Vagina (tissue), 2 donors: ENCODE measurements at regions not wholly inside any gene's neighbourhood (a gene's known extent, or its start where the extent isn't known, plus 50 kb on each side); places are given as distances from the start of the nearest gene placed in this dataset.
"Not testable (repeated sequence)": the region's sequence is repeated elsewhere in the genome, so short reads cannot be mapped to it uniquely, and the experiment has no call there.

Source experiments
- DNase-seq, 2 donors: peaks; one replicate each; pipeline ENCODE4 v3.0.0-alpha.2; 2017; ENCODE audit errors: extremely low spot score in 2 of 2
- H3K27ac ChIP-seq: fragments of 200-600 bp; sonication (generic); one replicate; pipeline ENCODE4 v1.5.1; 2019
- H3K27me3 ChIP-seq: fragments of 200-600 bp; sonication (generic); one replicate; pipeline ENCODE4 v1.5.1; 2019
- H3K36me3 ChIP-seq, 2 donors: fragments of 200-600 bp; sonication (generic); one replicate each; pipeline ENCODE4 v1.5.1; 2017 to 2019
- H3K4me1 ChIP-seq: fragments of 200-600 bp; sonication (generic); one replicate; pipeline ENCODE4 v1.5.1; 2019
- H3K4me3 ChIP-seq, 2 donors: fragments of 200-600 bp; sonication (generic); 1 replicate in 1 of 2; 2 replicates in 1 of 2; pipeline ENCODE4 v1.5.1; 2016 to 2019
- H3K9me3 ChIP-seq: fragments of 200-600 bp; sonication (generic); one replicate; pipeline ENCODE4 v1.5.1; 2019
- CTCF ChIP-seq, 3 experiments: fragments of 450-650 bp in 2 of 3; fragments of 200-600 bp in 1 of 3; sonication (generic) in 1 of 3; IDR thresholded peaks; one replicate each; pipeline ENCODE4 v1.5.1; 2017 to 2019; ENCODE audit warnings: antibody characterized with exemption in 3 of 3, mild to moderate bottlenecking in 2 of 3, moderate library complexity in 2 of 3
- POLR2A ChIP-seq, 2 donors: fragments of 450-650 bp; IDR thresholded peaks; one replicate each; pipeline ENCODE4 v1.6.1; 2017; ENCODE audit warnings: antibody characterized with exemption in 2 of 2, mild to moderate bottlenecking in 2 of 2, moderate library complexity in 2 of 2
- POLR2AphosphoS5 ChIP-seq, 2 donors: sonication (generic); formaldehyde crosslinking; IDR thresholded peaks; one replicate each; pipeline ENCODE4 v1.9.0; 2017; ENCODE audit warnings: antibody characterized with exemption in 2 of 2, mild to moderate bottlenecking in 2 of 2, low read depth in 1 of 2; ENCODE audit not compliant: insufficient read depth in 1 of 2
- intact Hi-C: fragments of 100-400 bp; cut with DNase I; formaldehyde crosslinking; loops from one replicate; pipeline ENCODE4 v1.15.1; 2023

GRCh38 chr9:28502189-28502588, 928.9 kb upstream of the C9orf72 start:
- intact Hi-C loops, result no loop called here
- H3K27ac ChIP-seq, result no peak overlapping the region
- no peaks in the 10 kb centered on the region for H3K27me3 ChIP-seq
- DNase-seq, result no peak
- TF ChIP-seq POLR2AphosphoS5 (IDR thresholded peaks at IDR 0.05; ENCODE audit: insufficient read depth in 1 of 2, low read depth in 1 of 2), result no peak
- TF ChIP-seq CTCF (IDR thresholded peaks at IDR 0.05), result no peak
- no peak for TF ChIP-seq POLR2A (IDR thresholded peaks at IDR 0.05)
- H3K4me1 ChIP-seq, result no peaks in the 10 kb centered on the region
- no peak overlapping the region for H3K4me3 ChIP-seq
- no peaks in the 10 kb centered on the region for H3K9me3 ChIP-seq
- H3K36me3 ChIP-seq, result no peaks in the 10 kb centered on the region

GRCh38 chr9:28502741-28503140, 929.5 kb upstream of the C9orf72 start:
- H3K9me3 ChIP-seq, result no peaks in the 10 kb centered on the region
- no peaks in the 10 kb centered on the region for H3K27me3 ChIP-seq
- TF ChIP-seq POLR2AphosphoS5 (IDR thresholded peaks at IDR 0.05; ENCODE audit: insufficient read depth in 1 of 2, low read depth in 1 of 2), result no peak
- no peak for TF ChIP-seq POLR2A (IDR thresholded peaks at IDR 0.05)
- no peak for TF ChIP-seq CTCF (IDR thresholded peaks at IDR 0.05)
- H3K4me1 ChIP-seq, result no peaks in the 10 kb centered on the region
- no peak overlapping the region for H3K4me3 ChIP-seq
- intact Hi-C loops, result no loop called here
- no peak overlapping the region for H3K27ac ChIP-seq
- H3K36me3 ChIP-seq, result no peaks in the 10 kb centered on the region
- DNase-seq, result no peak

- TF ChIP-seq CTCF (IDR thresholded peaks at IDR 0.05), result no peak
- no peak for TF ChIP-seq POLR2AphosphoS5 (IDR thresholded peaks at IDR 0.05; ENCODE audit: insufficient read depth in 1 of 2, low read depth in 1 of 2)
- no peak for TF ChIP-seq POLR2A (IDR thresholded peaks at IDR 0.05)
- no peak for DNase-seq
- Histone ChIP-seq H3K4me1 (no peaks in the 10 kb centered on the region), H3K4me3 (no peak overlapping the region), H3K27me3 (no peaks in the 10 kb centered on the region), H3K9me3 (no peaks in the 10 kb centered on the region), H3K27ac (no peak overlapping the region), H3K36me3 (no peaks in the 10 kb centered on the region)
- intact Hi-C loops, result no loop called here
Measured at GRCh38 chr9:28503573-28503972, 930.3 kb upstream of the C9orf72 start.

- DNase-seq, result no peak
- H3K4me3 ChIP-seq, result no peak overlapping the region
- H3K27ac ChIP-seq, result no peak overlapping the region
- H3K9me3 ChIP-seq, result no peaks in the 10 kb centered on the region
- intact Hi-C loops, result no loop called here
- no peaks in the 10 kb centered on the region for H3K4me1 ChIP-seq
- TF ChIP-seq POLR2AphosphoS5 (IDR thresholded peaks at IDR 0.05; ENCODE audit: insufficient read depth in 1 of 2, low read depth in 1 of 2), result no peak
- no peak for TF ChIP-seq POLR2A (IDR thresholded peaks at IDR 0.05)
- no peak for TF ChIP-seq CTCF (IDR thresholded peaks at IDR 0.05)
- H3K36me3 ChIP-seq, result no peaks in the 10 kb centered on the region
- H3K27me3 ChIP-seq, result no peaks in the 10 kb centered on the region
Measured at GRCh38 chr9:28518439-28518838, 945.2 kb upstream of the C9orf72 start.

GRCh38 chr9:28524309-28524708, 951.0 kb upstream of the C9orf72 start:
- H3K9me3 ChIP-seq, intact Hi-C loops, H3K36me3 ChIP-seq, H3K27me3 ChIP-seq, DNase-seq, H3K4me3 ChIP-seq, H3K4me1 ChIP-seq, H3K27ac ChIP-seq: not testable (repeated sequence)

GRCh38 chr9:28528049-28528448, 954.8 kb upstream of the C9orf72 start:
- H3K4me1 ChIP-seq, result no peaks in the 10 kb centered on the region
- H3K27me3 ChIP-seq, result no peaks in the 10 kb centered on the region
- TF ChIP-seq CTCF (IDR thresholded peaks at IDR 0.05) (no peak), POLR2AphosphoS5 (IDR thresholded peaks at IDR 0.05; ENCODE audit: insufficient read depth in 1 of 2, low read depth in 1 of 2) (no peak), POLR2A (IDR thresholded peaks at IDR 0.05) (no peak)
- no peaks in the 10 kb centered on the region for H3K36me3 ChIP-seq
- no peak overlapping the region for H3K27ac ChIP-seq
- intact Hi-C loops, result no loop called here
- no peak for DNase-seq
- H3K9me3 ChIP-seq, result no peaks in the 10 kb centered on the region
- no peak overlapping the region for H3K4me3 ChIP-seq
